ENCODE measurements at regions not wholly inside any gene's neighbourhood (a gene's known extent, or its start where the extent isn't known, plus 50 kb on each side); places are given as distances from the start of the nearest gene placed in this dataset.

DNA sequence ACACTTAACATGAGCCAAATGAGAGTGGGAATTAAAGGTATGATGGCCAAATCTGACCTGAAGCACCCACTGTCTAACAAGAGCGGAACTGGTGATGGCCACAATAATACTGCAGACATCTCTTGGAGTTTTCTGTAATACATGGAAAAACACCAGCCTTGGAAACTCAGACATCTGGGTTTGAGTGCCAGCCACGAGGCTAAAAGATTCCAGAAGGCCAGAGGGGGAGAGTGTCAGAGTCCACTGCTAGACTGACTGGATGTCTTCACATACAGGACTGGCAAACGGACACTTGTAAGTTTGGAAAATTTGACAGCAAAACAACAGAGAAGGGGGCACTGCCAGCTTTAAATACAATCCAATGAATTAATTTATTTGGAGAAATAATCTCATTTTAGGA is 175.1 kb downstream of the ADSS2 start:
- TF ChIP-seq CTCF (IDR thresholded peaks at IDR 0.05) (no peak), POLR2AphosphoS5 (IDR thresholded peaks at IDR 0.05) (no peak), POLR2A (IDR thresholded peaks at IDR 0.05) (no peak), EP300 (IDR thresholded peaks at IDR 0.05) (no peak)
